ENCODE measurements at regions not wholly inside any gene's neighbourhood (a gene's known extent, or its start where the extent isn't known, plus 50 kb on each side); places are given as distances from the start of the nearest gene placed in this dataset.

DNA sequence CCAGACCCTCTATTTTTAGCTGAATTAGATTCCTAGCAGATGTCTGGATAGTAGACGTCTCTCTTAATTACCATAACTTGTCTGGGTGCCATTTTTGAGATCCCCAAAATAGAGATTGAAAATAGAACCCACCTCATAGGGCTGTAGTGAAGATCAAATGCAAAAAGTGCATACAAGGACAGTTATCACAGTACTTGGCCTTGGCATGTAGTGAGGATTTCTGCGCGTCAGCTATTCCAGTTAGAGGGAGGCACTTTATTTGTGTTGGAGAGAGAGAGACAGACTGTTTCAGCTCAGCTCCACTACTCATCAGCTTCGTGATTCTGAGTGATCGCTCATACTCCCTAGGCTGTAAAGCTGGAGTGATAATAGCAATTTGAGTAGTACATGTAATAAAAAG is 59.6 kb upstream of the CDH13 start:
- DNase-seq (ENCODE audit: low read depth) = no peak
- H3K4me3 ChIP-seq (ENCODE audit: low read length) = no peak overlapping the region
- TF ChIP-seq, protein P1, sequence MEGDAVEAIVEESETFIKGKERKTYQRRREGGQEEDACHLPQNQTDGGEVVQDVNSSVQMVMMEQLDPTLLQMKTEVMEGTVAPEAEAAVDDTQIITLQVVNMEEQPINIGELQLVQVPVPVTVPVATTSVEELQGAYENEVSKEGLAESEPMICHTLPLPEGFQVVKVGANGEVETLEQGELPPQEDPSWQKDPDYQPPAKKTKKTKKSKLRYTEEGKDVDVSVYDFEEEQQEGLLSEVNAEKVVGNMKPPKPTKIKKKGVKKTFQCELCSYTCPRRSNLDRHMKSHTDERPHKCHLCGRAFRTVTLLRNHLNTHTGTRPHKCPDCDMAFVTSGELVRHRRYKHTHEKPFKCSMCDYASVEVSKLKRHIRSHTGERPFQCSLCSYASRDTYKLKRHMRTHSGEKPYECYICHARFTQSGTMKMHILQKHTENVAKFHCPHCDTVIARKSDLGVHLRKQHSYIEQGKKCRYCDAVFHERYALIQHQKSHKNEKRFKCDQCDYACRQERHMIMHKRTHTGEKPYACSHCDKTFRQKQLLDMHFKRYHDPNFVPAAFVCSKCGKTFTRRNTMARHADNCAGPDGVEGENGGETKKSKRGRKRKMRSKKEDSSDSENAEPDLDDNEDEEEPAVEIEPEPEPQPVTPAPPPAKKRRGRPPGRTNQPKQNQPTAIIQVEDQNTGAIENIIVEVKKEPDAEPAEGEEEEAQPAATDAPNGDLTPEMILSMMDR (conservative IDR thresholded peaks at IDR 0.05; ENCODE audit: low read length) = no peak

DNA sequence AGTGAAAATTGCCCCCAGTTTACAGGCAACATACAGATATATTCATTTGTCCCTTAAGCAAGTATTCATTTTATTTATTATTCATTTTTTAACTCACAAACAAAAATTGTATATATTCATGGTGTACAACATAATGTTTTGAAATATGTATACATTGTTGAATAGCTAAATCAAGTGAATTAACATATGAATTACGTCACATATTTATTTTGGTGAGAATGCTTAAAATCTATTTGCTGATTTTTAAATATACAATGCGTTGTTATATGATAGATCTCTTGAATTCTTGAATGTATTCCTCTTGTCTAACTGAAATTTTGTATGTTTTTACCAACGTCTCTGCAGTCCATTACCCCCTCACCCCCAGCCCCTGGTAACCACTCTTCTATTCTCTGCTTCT is 63.4 kb upstream of the CDH13 start:
- no peak overlapping the region for H3K4me3 ChIP-seq (ENCODE audit: low read length)
- DNase-seq (ENCODE audit: low read depth) = no peak
- TF ChIP-seq, protein P1 (conservative IDR thresholded peaks at IDR 0.05; ENCODE audit: low read length) = no peak

DNA sequence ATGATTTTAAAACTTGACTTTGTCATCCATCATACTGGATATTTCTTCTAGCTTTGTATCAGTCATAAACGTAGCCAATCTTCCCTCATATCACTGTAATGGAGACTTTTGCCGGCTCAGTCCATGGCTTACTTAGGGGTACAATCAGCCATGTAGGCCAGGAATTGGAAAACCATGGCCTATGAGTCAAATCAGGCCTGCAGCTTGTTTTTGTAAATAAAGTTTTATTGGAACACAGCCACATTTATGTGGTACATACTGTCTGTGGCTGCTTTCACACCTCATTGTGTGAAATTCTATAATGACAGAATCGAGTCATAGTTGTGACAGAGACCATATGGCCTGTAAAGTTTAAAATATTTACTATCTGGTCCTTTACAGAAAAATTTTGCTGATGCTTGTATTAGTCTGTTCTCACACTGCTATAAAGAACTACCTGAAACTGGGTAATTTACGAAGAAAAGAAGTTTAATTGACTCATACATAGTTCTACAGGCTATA is 64.5 kb upstream of the CDH13 start:
- no peak overlapping the region for H3K4me3 ChIP-seq (ENCODE audit: low read length)
- no peak for DNase-seq (ENCODE audit: low read depth)
- TF ChIP-seq, protein P1 (conservative IDR thresholded peaks at IDR 0.05; ENCODE audit: low read length) = no peak

DNA sequence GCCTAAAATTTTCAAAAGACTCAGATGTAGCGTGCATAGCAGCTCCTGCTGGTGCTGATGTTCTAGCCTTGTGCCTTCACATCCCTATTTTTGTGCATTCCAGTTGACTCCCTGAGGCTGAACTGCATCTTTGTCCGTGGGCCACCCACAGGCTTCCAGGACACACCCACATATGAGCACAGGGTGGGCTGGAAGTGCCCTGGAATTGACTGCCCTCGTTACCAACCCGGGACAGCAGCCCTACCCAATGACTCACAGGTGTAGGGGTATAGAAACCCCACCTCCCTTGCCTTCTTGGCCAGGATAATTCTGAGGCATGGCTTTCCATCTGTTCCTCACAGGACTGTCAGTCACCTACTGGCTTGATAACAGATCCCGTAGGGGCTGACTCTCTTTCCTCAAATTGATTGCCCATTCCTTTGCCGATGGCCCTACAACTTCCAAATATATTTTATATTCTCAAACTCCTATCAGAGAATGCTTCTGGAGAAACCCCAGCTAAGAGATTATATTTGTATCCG is 65.9 kb upstream of the CDH13 start:
- TF ChIP-seq, protein P1 (conservative IDR thresholded peaks at IDR 0.05; ENCODE audit: low read length) = no peak
- H3K4me3 ChIP-seq (ENCODE audit: low read length) = no peak overlapping the region
- DNase-seq (ENCODE audit: low read depth) = no peak

DNA sequence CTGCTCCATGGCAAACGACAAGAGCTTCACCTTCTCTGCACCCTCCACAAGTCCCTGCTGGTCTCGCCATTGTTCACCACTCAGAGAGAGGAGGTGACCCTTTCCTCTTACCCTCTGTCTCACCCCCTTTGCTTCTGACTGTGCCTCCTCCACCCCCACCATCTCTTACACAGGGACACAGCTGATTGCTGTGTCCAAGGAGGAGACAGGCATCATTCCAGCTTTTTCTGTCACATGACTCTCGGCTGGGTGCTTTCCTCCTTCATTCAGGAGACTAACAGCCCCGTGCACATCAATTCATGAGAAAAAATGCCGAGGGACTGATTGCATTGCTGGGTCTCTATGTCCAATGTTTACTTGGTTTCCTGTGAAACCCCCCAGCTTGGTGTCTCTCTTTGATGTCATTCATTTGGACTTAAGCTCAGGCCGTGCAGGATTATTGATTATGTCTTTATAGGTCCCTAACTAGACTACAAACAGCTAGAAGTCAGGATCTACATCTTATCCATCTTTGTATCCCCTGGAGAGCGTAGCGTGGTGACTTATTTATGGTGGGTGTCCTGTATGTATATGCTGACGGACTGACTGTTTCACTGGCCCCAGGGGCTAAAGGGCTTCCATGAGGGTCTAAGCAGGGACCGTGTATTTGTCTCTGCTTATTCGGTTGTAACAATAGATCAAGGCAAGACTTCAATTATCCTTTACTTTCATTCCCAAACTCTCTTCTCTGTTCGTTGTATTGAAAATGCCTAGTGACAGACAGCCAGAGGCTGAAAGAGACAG is 82.2 kb upstream of the CDH13 start:
- TF ChIP-seq, protein P1 (conservative IDR thresholded peaks at IDR 0.05; ENCODE audit: low read length) = no peak
- DNase-seq (ENCODE audit: low read depth) = no peak
- no peak overlapping the region for H3K4me3 ChIP-seq (ENCODE audit: low read length)

DNA sequence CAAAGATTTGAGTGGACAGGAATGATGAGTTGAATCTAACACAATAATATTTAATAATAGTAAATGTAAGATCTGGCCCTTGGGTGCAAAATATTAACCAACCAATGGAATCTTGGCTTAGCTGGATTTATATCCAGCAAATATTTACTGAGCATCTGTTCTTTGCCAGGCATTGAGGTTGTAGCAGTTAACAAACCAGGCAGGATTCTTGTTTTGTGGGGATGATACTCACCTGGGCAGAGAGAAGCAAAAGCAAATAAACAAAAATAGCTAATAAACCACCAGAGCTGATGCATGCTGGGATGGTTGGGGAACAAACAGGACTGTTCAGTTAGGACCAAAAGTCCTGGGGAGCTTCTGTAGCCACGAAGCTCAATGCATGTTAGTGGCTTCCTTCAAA is 84.1 kb upstream of the CDH13 start:
- H3K4me3 ChIP-seq (ENCODE audit: low read length) = no peak overlapping the region
- TF ChIP-seq, protein P1 (conservative IDR thresholded peaks at IDR 0.05; ENCODE audit: low read length) = no peak
- no peak for DNase-seq (ENCODE audit: low read depth)

- no peak for DNase-seq (ENCODE audit: low read depth)
- TF ChIP-seq, protein P1 (conservative IDR thresholded peaks at IDR 0.05; ENCODE audit: low read length) = no peak
- H3K4me3 ChIP-seq (ENCODE audit: low read length) = no peak overlapping the region
These were observed 85.7 kb upstream of the CDH13 start for GRCh38 chr16:82541103-82541502.
